ENCODE measurements at regions not wholly inside any gene's neighbourhood (a gene's known extent, or its start where the extent isn't known, plus 50 kb on each side); places are given as distances from the start of the nearest gene placed in this dataset.
"Not testable (repeated sequence)": the region's sequence is repeated elsewhere in the genome, so short reads cannot be mapped to it uniquely, and the experiment has no call there.

DNA sequence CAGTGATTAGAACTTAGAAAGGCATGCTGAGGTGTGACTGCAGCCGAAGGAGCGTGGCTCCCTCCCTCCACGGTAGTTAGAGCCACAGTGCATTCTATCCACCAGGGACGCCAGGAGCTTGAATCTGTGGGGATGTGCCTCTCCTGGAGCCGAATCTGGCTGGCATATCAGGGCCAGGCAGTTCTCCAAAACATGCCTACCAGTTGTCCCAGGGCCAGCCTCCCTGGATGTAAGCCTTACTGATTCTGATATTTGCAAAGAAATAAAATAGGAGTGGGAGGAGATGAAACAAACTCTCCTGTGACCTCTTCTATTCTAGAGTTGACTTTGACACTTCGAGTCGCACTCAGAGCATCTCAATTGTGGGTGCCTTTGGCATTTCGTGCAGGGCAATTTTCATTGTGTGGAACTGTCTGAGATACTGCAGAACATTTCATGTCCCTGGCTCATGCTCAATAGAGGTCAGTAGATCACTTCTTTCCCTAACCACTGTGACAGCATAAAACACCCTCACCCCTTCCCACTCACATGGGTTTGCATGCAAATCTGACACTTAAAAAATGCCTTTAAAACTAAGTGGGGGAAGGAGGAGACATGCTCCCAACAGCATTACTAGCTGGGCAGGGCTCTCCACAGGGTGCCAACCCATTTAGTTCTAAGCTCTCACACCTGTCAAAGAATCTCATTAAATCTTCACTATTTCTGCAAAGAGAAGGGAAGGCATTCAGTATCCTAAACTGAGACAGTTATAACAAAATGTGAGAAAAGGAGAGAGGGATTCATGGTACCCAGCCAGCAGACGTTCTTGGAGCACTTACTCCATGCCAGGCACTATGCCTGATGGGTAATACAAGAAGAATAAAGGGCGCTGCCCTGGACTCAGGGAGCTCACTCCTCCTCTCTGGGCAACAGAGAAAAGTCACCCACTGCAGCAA is 378.9 kb downstream of the PREX1 start:
- TF ChIP-seq, protein P1, sequence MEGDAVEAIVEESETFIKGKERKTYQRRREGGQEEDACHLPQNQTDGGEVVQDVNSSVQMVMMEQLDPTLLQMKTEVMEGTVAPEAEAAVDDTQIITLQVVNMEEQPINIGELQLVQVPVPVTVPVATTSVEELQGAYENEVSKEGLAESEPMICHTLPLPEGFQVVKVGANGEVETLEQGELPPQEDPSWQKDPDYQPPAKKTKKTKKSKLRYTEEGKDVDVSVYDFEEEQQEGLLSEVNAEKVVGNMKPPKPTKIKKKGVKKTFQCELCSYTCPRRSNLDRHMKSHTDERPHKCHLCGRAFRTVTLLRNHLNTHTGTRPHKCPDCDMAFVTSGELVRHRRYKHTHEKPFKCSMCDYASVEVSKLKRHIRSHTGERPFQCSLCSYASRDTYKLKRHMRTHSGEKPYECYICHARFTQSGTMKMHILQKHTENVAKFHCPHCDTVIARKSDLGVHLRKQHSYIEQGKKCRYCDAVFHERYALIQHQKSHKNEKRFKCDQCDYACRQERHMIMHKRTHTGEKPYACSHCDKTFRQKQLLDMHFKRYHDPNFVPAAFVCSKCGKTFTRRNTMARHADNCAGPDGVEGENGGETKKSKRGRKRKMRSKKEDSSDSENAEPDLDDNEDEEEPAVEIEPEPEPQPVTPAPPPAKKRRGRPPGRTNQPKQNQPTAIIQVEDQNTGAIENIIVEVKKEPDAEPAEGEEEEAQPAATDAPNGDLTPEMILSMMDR (IDR thresholded peaks at IDR 0.05; ENCODE audit: insufficient read depth, low read length, poor library complexity, severe bottlenecking) = no peak
- no peak for DNase-seq (ENCODE audit: low read depth)
- Histone ChIP-seq H3K36me3 (ENCODE audit: control insufficient read depth, insufficient read depth, low read length) (no peaks in the 10 kb centered on the region), H3K4me3 (ENCODE audit: low read depth, low read length) (no peak overlapping the region), H3K27me3 (ENCODE audit: control insufficient read depth, insufficient read depth, low read length) (no peaks in the 10 kb centered on the region)

DNA sequence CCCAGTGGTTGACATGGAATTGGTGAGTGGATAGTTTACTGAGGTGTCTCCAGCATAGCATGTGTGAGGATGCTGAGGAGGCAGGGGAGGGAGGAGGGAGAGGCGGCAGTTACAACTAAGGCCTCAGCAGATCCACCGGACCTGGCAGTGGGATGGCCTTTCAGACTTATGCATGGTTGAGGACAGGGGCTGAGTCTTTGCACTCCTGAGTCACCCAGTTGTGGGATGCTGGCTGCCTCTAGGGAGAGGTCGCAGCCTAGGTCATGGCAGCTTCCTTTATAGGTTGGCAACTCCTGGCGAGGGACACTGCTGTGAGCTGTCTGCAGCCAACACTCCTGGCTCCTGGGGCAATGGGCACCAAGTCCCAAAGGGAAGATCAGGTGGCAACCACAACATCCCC is 380.3 kb downstream of the PREX1 start:
- H3K27me3 ChIP-seq (ENCODE audit: control insufficient read depth, insufficient read depth, low read length) = no peaks in the 10 kb centered on the region
- no peak overlapping the region for H3K4me3 ChIP-seq (ENCODE audit: low read depth, low read length)
- no peaks in the 10 kb centered on the region for H3K36me3 ChIP-seq (ENCODE audit: control insufficient read depth, insufficient read depth, low read length)
- TF ChIP-seq, protein P1 (IDR thresholded peaks at IDR 0.05; ENCODE audit: insufficient read depth, low read length, poor library complexity, severe bottlenecking) = no peak
- DNase-seq (ENCODE audit: low read depth) = no peak

DNA sequence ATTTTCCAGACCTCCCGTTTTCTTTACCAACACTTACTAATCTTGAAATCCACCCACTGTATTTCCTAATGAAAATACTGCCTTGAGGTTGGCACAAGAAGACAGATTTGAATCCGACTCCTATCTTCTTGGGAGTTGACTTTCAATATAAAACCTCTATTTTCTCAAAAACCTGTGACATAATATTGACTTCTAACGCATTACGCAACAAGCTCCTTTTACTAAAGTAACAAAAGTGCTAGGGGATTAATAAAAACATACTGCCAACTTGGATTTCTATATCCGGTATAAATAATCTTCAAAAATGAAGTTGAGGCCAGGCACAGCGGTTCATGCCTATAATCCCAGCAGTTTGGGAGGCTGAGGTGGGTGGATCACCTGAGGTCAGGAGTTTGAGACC is 382.0 kb downstream of the PREX1 start:
- Histone ChIP-seq H3K36me3 (ENCODE audit: control insufficient read depth, insufficient read depth, low read length) (no peaks in the 10 kb centered on the region), H3K27me3 (ENCODE audit: control insufficient read depth, insufficient read depth, low read length) (no peaks in the 10 kb centered on the region), H3K4me3 (ENCODE audit: low read depth, low read length) (no peak overlapping the region)
- DNase-seq (ENCODE audit: low read depth) = no peak
- TF ChIP-seq, protein P1 (IDR thresholded peaks at IDR 0.05; ENCODE audit: insufficient read depth, low read length, poor library complexity, severe bottlenecking) = no peak

DNA sequence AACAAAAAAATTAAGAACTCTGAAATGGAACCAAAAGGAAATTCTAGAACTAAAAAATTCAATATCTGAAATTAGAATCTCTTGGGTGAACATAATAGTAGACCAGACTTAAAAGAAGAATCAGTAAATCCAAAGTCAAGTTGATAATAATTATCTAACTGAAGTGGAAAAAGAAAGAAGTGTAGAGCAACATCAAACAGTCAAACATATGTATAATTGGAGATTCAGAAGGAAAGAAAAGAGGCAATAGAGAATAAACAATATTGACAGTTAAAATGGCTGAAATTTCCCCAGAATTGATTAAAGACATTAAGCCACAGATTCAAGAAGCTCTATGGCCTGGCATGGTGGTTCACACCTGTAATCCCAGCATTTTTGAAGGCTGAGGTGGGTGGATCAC is 383.6 kb downstream of the PREX1 start:
- H3K36me3 ChIP-seq (ENCODE audit: control insufficient read depth, insufficient read depth, low read length) = no peaks in the 10 kb centered on the region
- no peak overlapping the region for H3K4me3 ChIP-seq (ENCODE audit: low read depth, low read length)
- DNase-seq (ENCODE audit: low read depth) = no peak
- TF ChIP-seq, protein P1 (IDR thresholded peaks at IDR 0.05; ENCODE audit: insufficient read depth, low read length, poor library complexity, severe bottlenecking) = no peak
- H3K27me3 ChIP-seq (ENCODE audit: control insufficient read depth, insufficient read depth, low read length) = no peaks in the 10 kb centered on the region

DNA sequence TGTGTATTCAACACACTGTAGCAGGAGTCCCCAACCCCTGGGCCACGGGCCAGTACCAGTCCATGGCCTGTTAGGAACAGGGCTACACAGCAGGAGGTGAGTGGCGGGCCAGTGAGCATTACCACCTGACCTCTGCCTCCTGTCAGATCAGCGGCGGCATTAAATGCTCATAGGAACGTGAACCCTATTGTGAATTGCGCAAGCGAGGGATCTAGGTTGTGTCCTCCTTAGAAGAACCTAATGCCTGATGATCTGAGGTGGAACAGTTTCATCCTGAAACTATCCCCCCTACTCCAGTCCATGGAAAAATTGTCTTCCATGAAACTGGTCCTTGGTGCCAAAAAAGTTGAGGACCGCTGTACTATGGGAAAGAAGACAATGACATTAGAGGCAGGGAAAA is 386.9 kb downstream of the PREX1 start:
- Histone ChIP-seq H3K36me3 (ENCODE audit: control insufficient read depth, insufficient read depth, low read length) (no peaks in the 10 kb centered on the region), H3K4me3 (ENCODE audit: low read depth, low read length) (no peak overlapping the region), H3K27me3 (ENCODE audit: control insufficient read depth, insufficient read depth, low read length) (no peaks in the 10 kb centered on the region)
- DNase-seq (ENCODE audit: low read depth) = no peak
- TF ChIP-seq, protein P1 (IDR thresholded peaks at IDR 0.05; ENCODE audit: insufficient read depth, low read length, poor library complexity, severe bottlenecking) = no peak

DNA sequence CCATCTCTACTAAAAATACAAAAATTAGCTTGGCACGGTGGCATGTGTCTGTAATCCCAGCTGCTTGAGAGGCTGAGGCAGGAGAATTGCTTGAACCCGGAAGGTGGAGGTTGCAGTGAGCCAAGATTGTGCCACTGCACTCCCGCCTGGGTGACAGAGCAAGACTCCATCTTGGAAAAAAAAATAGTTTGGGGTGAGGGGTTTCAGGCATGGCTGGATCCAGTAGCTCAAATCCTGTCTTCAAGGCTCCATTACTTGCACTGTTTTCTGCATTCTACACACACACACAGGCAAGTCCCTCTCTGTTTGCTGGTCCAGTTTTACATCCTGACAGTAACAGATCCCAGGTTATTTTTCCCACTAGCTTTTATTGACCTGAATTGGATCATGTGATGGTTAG is 387.5 kb downstream of the PREX1 start:
- not testable (repeated sequence) for H3K27me3 ChIP-seq (ENCODE audit: control insufficient read depth, insufficient read depth, low read length); H3K4me3 ChIP-seq (ENCODE audit: low read depth, low read length); DNase-seq (ENCODE audit: low read depth); H3K36me3 ChIP-seq (ENCODE audit: control insufficient read depth, insufficient read depth, low read length)
